GM12878 (cell line): ENCODE measurements at regions not wholly inside any gene's neighbourhood (a gene's known extent, or its start where the extent isn't known, plus 50 kb on each side); places are given as distances from the start of the nearest gene placed in this dataset.

Experiments used
- ATAC-seq: fragments of 200-7000 bp; cut with Tn5 transposase; 3 replicates; pipeline ENCODE4 v1.9.1; 2020; ENCODE audit warnings: mild to moderate bottlenecking, moderate library complexity
- BruUV-seq: library from RNA; stranded (reverse); fragments of 400-500 nt; replicated peaks from 2 replicates; lab custom pipeline; 2021; lab: Mats Ljungman, UMichigan
- CTCF ChIA-PET: fragments of 300-600 bp; sonication (Branson Sonifier 250); formaldehyde crosslinking; extraction: SDS; loops from one replicate; lab custom pipeline; 2021; ENCODE audit warnings: inconsistent platforms; lab: Yijun Ruan, JAX
- POLR2A ChIA-PET: fragments of 350-600 bp; formaldehyde crosslinking; extraction: SDS; loops from one replicate; lab custom pipeline; 2021; ENCODE audit warnings: inconsistent platforms; lab: Charles Lee
- RAD21 ChIA-PET: fragments of 300-600 bp; sonication (Branson Sonifier 250); formaldehyde crosslinking; loops from one replicate; lab custom pipeline; 2023; ENCODE audit warnings: antibody characterized with exemption; ENCODE audit not compliant: unreplicated experiment; lab: Charles Lee
- SMC1A ChIA-PET: fragments of 300-600 bp; sonication (Branson Sonifier 250); formaldehyde crosslinking; loops from one replicate; lab custom pipeline; 2023; ENCODE audit not compliant: unreplicated experiment, uncharacterized antibody; lab: Charles Lee
- DNase-seq: peaks from one replicate; pipeline ENCODE4 v3.0.0-alpha.2; 2011; ENCODE audit warnings: low read depth, low spot score
- FAIRE-seq: peaks from 3 replicates; lab custom pipeline; 2011; peaks lifted over from hg19 to GRCh38; lab: Jason Lieb, UNC
- H2AFZ ChIP-seq: 2 replicates; pipeline ENCODE4 v1.6.0; 2011; ENCODE audit warnings: low read depth, low read length, control low read depth; ENCODE audit not compliant: control insufficient read depth
- H3K27ac ChIP-seq: 2 replicates; pipeline ENCODE4 v1.5.1; 2011; ENCODE audit warnings: control low read depth; ENCODE audit not compliant: control insufficient read depth, insufficient read depth
- H3K27me3 ChIP-seq, 2 experiments: replicated peaks in 1 of 2; 2 replicates each; pipeline versions ENCODE4 v1.6.0 to v1.6.1; 2011; ENCODE audit warnings: low read length in 1 of 2; ENCODE audit not compliant: control insufficient read depth in 2 of 2, insufficient read depth in 2 of 2
- H3K36me3 ChIP-seq, 2 experiments: 2 replicates each; pipeline ENCODE4 v1.5.1; 2011; ENCODE audit warnings: low read length in 1 of 2; ENCODE audit not compliant: control insufficient read depth in 2 of 2, insufficient read depth in 2 of 2
- H3K4me1 ChIP-seq: 2 replicates; pipeline ENCODE4 v1.6.1; 2011; ENCODE audit warnings: mild to moderate bottlenecking, low read length, moderate library complexity, mixed read lengths; ENCODE audit not compliant: control insufficient read depth, insufficient read depth
- H3K4me2 ChIP-seq: 2 replicates; pipeline ENCODE4 v1.6.0; 2011; ENCODE audit warnings: control low read depth; ENCODE audit not compliant: control insufficient read depth, insufficient read depth
- H3K4me3 ChIP-seq: fragments of 200-600 bp; sonication (generic); 2 replicates; pipeline ENCODE4 v1.5.1; 2016
- H3K79me2 ChIP-seq: 2 replicates; pipeline ENCODE4 v1.6.0; 2011; ENCODE audit warnings: low read length; ENCODE audit not compliant: control insufficient read depth, insufficient read depth
- H3K9ac ChIP-seq: 2 replicates; pipeline ENCODE4 v1.8.0; 2011; ENCODE audit warnings: low read length, control low read depth, mixed read lengths; ENCODE audit not compliant: control insufficient read depth, insufficient read depth
- H3K9me3 ChIP-seq: replicated peaks from 3 replicates; pipeline ENCODE4 v1.5.1; 2011; ENCODE audit warnings: mild to moderate bottlenecking, low read length; ENCODE audit not compliant: control insufficient read depth, insufficient read depth
- H4K20me1 ChIP-seq: 2 replicates; pipeline ENCODE4 v1.6.0; 2011; ENCODE audit not compliant: control insufficient read depth, insufficient read depth
- CTCF ChIP-seq, 3 experiments: IDR thresholded peaks in 2 of 3; conservative IDR thresholded peaks in 1 of 3; 2 replicates each; pipeline ENCODE4 v1.5.1; 2011; ENCODE audit warnings: low read depth in 3 of 3, low read length in 3 of 3, mild to moderate bottlenecking in 3 of 3, control low read depth in 2 of 3, moderate library complexity in 2 of 3, inconsistent platforms in 1 of 3, mixed read lengths in 1 of 3; ENCODE audit not compliant: control insufficient read depth in 2 of 3, insufficient read depth in 1 of 3; ENCODE audit errors: extremely low read depth in 1 of 3
- EGR1 ChIP-seq, 2 experiments: IDR thresholded peaks; 1 replicate in 1 of 2; 2 replicates in 1 of 2; pipeline ENCODE4 v1.6.1; 2011 to 2012; ENCODE audit warnings: low read depth in 2 of 2, low read length in 2 of 2, borderline replicate concordance in 1 of 2, mild to moderate bottlenecking in 1 of 2, moderate library complexity in 1 of 2
- RCOR1 ChIP-seq: conservative IDR thresholded peaks from 2 replicates; pipeline ENCODE4 v1.6.1; 2012; ENCODE audit warnings: low read depth, low read length, improper control_type of control experiment
- SMC3 ChIP-seq: IDR thresholded peaks from 2 replicates; pipeline ENCODE4 v1.6.1; 2011; ENCODE audit warnings: low read length, improper control_type of control experiment, borderline replicate concordance
- TCF7 ChIP-seq: IDR thresholded peaks from 2 replicates; pipeline ENCODE4 v1.6.1; 2014; ENCODE audit warnings: antibody characterized with exemption, borderline replicate concordance
- ZSCAN29 ChIP-seq: fragments of 450-650 bp; IDR thresholded peaks from 2 replicates; pipeline ENCODE4 v1.6.1; 2017; ENCODE audit warnings: mild to moderate bottlenecking, moderate library complexity
- WGBS: methylation state at CpG from one replicate; pipeline ENCODE4 v1.1.6; 2016; ENCODE audit warnings: low lambda C conversion rate; ENCODE audit not compliant: insufficient replicate concordance, insufficient coverage; ENCODE audit errors: missing lambda C conversion rate; 5-methylcytosine and 5-hydroxymethylcytosine counted together
- in situ Hi-C: fragments of 300-500 bp; cut with MboI; formaldehyde crosslinking; loops from 9 replicates; pipeline ENCODE4 v1.14.3; 2018; ENCODE audit warnings: mixed read lengths
- intact Hi-C: fragments of 100-400 bp; cut with micrococcal nuclease; formaldehyde crosslinking; loops from one replicate; pipeline ENCODE4 v1.14.2; 2022; ENCODE audit not compliant: unreplicated experiment

GRCh38 chr20:63083831-63084562, 77.2 kb upstream of the BHLHE23 start:
- Histone ChIP-seq H3K4me2 (no peak overlapping the region), H3K27me3 (no peaks in the 10 kb centered on the region; a peak in 2 of 4 replicates), H3K36me3 (no peaks in the 10 kb centered on the region), H3K9me3 (no peaks in the 10 kb centered on the region), H3K4me3 (no peak overlapping the region), H3K79me2 (no peaks in the 10 kb centered on the region), H3K27ac (no peak overlapping the region)
- in situ Hi-C loops: no loop called here
- RAD21 ChIA-PET: no interaction called here
- 33% methylated on average over 32 of the region's 34 CpGs for WGBS
- no peak; the same call in 2 of the 3 replicates for ATAC-seq
- POLR2A ChIA-PET: no interaction called here
- no peak for TF ChIP-seq TCF7
- TF ChIP-seq, all 136 proteins: peak for 0
- FAIRE-seq: no peak
- DNase-seq: no peak
- H2AFZ ChIP-seq: no peak overlapping the region
- H4K20me1 ChIP-seq: no peaks in the 10 kb centered on the region
- no peaks in the 10 kb centered on the region for H3K4me1 ChIP-seq
- intact Hi-C loops: no loop called here
- no TSS peak for BruUV-seq
- ChIA-PET SMC1A (no interaction called here), CTCF (no interaction called here)
- H3K9ac ChIP-seq: no peak overlapping the region

GRCh38 chr20:63082939-63083735, 76.4 kb upstream of the BHLHE23 start:
- no peak for TF ChIP-seq CTCF (IDR thresholded peaks at IDR 0.05 in 2 of 3, conservative IDR thresholded peaks at IDR 0.05 in 1 of 3; ENCODE audit: control insufficient read depth in 2 of 3, extremely low read depth in 1 of 3, insufficient read depth in 1 of 3, low read depth in 3 of 3, low read length in 3 of 3)
- no peak for TF ChIP-seq EGR1 (IDR thresholded peaks at IDR 0.05; ENCODE audit: borderline replicate concordance in 1 of 2, low read depth in 2 of 2, low read length in 2 of 2)
- TF ChIP-seq RCOR1: no peak
- TF ChIP-seq SMC3: no peak
- no peak for TF ChIP-seq ZSCAN29
- Histone ChIP-seq H3K27ac (no peak overlapping the region), H4K20me1 (no peaks in the 10 kb centered on the region), H3K27me3 (no peaks in the 10 kb centered on the region; a peak in 2 of 4 replicates), H3K9me3 (no peaks in the 10 kb centered on the region), H3K9ac (no peak overlapping the region), H3K4me2 (no peak overlapping the region), H3K36me3 (no peaks in the 10 kb centered on the region), H3K4me1 (no peaks in the 10 kb centered on the region), H3K79me2 (no peaks in the 10 kb centered on the region), H3K4me3 (no peak overlapping the region), H2AFZ (no peak overlapping the region)
- FAIRE-seq: no peak
- CTCF ChIA-PET: no interaction called here
- BruUV-seq: no TSS peak
- ATAC-seq: no peak
- intact Hi-C loops: loop anchor here (1.0 kb wide), 1 partner anchor 50 kb away; no protein-coding TSS in a partner anchor
- no peak for DNase-seq
- SMC1A ChIA-PET: no interaction called here
- in situ Hi-C loops: no loop called here
- WGBS: 45% methylated on average over 23 of the region's 23 CpGs
- RAD21 ChIA-PET: no interaction called here
- POLR2A ChIA-PET: interaction anchor here (0.6 kb wide), 1 partner anchor 441 kb away, joined by 4 read pairs; no protein-coding TSS in a partner anchor
